H9 (cell line): ENCODE measurements at regions not wholly inside any gene's neighbourhood (a gene's known extent, or its start where the extent isn't known, plus 50 kb on each side); places are given as distances from the start of the nearest gene placed in this dataset.

Source experiments
- DNase-seq: peaks from one replicate; pipeline ENCODE4 v3.0.0-alpha.2; 2017
- H2AFZ ChIP-seq: one replicate; pipeline ENCODE4 v1.6.1; 2013; ENCODE audit warnings: mild to moderate bottlenecking, low read length, control low read depth, moderate library complexity
- H2AK5ac ChIP-seq: 2 replicates; pipeline ENCODE4 v1.6.1; 2013; ENCODE audit warnings: low read length, control low read depth, mixed read lengths; ENCODE audit not compliant: insufficient read length
- H2BK120ac ChIP-seq: one replicate; pipeline ENCODE4 v1.6.1; 2013; ENCODE audit warnings: low read depth, mild to moderate bottlenecking, low read length, control low read depth, inconsistent platforms; ENCODE audit not compliant: poor library complexity, severe bottlenecking
- H2BK12ac ChIP-seq: 2 replicates; pipeline ENCODE4 v1.6.1; 2013; ENCODE audit warnings: low read length, control low read depth, mixed read lengths, low read depth; ENCODE audit not compliant: insufficient read length
- H2BK15ac ChIP-seq: 2 replicates; pipeline ENCODE4 v1.6.1; 2013; ENCODE audit warnings: low read depth, low read length, control low read depth
- H2BK20ac ChIP-seq: one replicate; pipeline ENCODE4 v1.6.1; 2013; ENCODE audit warnings: low read depth, mild to moderate bottlenecking, low read length, control low read depth, inconsistent platforms; ENCODE audit not compliant: poor library complexity, severe bottlenecking
- H2BK5ac ChIP-seq: 2 replicates; pipeline ENCODE4 v1.6.1; 2013; ENCODE audit warnings: low read length, control low read depth, mixed read lengths; ENCODE audit not compliant: insufficient read length
- H3K14ac ChIP-seq: 2 replicates; pipeline ENCODE4 v1.6.1; 2013; ENCODE audit warnings: low read length, control low read depth; ENCODE audit not compliant: insufficient read depth
- H3K18ac ChIP-seq: 2 replicates; pipeline ENCODE4 v1.6.1; 2013; ENCODE audit warnings: low read depth, mild to moderate bottlenecking, mixed read lengths, low read length, control low read depth; ENCODE audit not compliant: insufficient read length
- H3K23ac ChIP-seq: 2 replicates; pipeline ENCODE4 v1.6.1; 2013; ENCODE audit warnings: low read length, control low read depth, mixed read lengths, low read depth; ENCODE audit not compliant: insufficient read length
- H3K23me2 ChIP-seq: 2 replicates; pipeline ENCODE4 v1.6.1; 2013; ENCODE audit warnings: low read depth, mild to moderate bottlenecking, mixed read lengths, low read length, control low read depth; ENCODE audit not compliant: insufficient read length, poor library complexity, severe bottlenecking
- H3K27ac ChIP-seq: 2 replicates; pipeline ENCODE4 v1.5.1; 2013; ENCODE audit warnings: low read length, control low read depth, mixed read lengths, low read depth; ENCODE audit not compliant: insufficient read length
- H3K27me3 ChIP-seq: 2 replicates; pipeline ENCODE4 v1.6.1; 2013; ENCODE audit warnings: low read length, control low read depth, inconsistent platforms; ENCODE audit not compliant: insufficient read depth
- H3K4ac ChIP-seq: 2 replicates; pipeline ENCODE4 v1.6.1; 2013; ENCODE audit warnings: low read depth, mild to moderate bottlenecking, control low read depth, inconsistent platforms, low read length, moderate library complexity
- H3K4me1 ChIP-seq: 2 replicates; pipeline ENCODE4 v1.6.1; 2013; ENCODE audit warnings: low read length, control low read depth, inconsistent platforms; ENCODE audit not compliant: insufficient read depth
- H3K4me2 ChIP-seq: 2 replicates; pipeline ENCODE4 v1.6.1; 2013; ENCODE audit warnings: low read length, control low read depth, mixed read lengths; ENCODE audit not compliant: insufficient read length, insufficient read depth
- H3K56ac ChIP-seq: 2 replicates; pipeline ENCODE4 v1.6.1; 2013; ENCODE audit warnings: low read depth, mild to moderate bottlenecking, mixed read lengths, low read length, control low read depth; ENCODE audit not compliant: insufficient read length
- H3K79me1 ChIP-seq: 2 replicates; pipeline ENCODE4 v1.6.1; 2013; ENCODE audit warnings: low read depth, mild to moderate bottlenecking, moderate library complexity, low read length, control low read depth, inconsistent platforms; ENCODE audit not compliant: insufficient read depth, poor library complexity, severe bottlenecking
- H3K79me2 ChIP-seq: 2 replicates; pipeline ENCODE4 v1.6.1; 2013; ENCODE audit warnings: low read length, control low read depth, inconsistent platforms; ENCODE audit not compliant: insufficient read depth
- H3K9ac ChIP-seq: 2 replicates; pipeline ENCODE4 v1.6.1; 2013; ENCODE audit warnings: low read length, control low read depth, mixed read lengths; ENCODE audit not compliant: insufficient read length; ENCODE audit errors: extremely low read depth
- H3K9me3 ChIP-seq: one replicate; pipeline ENCODE4 v1.6.1; 2013; ENCODE audit warnings: low read depth, low read length, inconsistent platforms; ENCODE audit not compliant: control insufficient read depth
- H3T11ph ChIP-seq: one replicate; pipeline ENCODE4 v1.6.1; 2013; ENCODE audit warnings: mild to moderate bottlenecking, low read length, control low read depth, inconsistent platforms
- H4K20me1 ChIP-seq: one replicate; pipeline ENCODE4 v1.6.1; 2013; ENCODE audit not compliant: control insufficient read depth, insufficient read length, insufficient read depth
- H4K5ac ChIP-seq: 2 replicates; pipeline ENCODE4 v1.6.1; 2013; ENCODE audit warnings: low read depth, mild to moderate bottlenecking, mixed read lengths, low read length, control low read depth; ENCODE audit not compliant: insufficient read length
- H4K8ac ChIP-seq: replicated peaks from 2 replicates; pipeline ENCODE4 v1.6.1; 2013; ENCODE audit warnings: low read length, control low read depth, mixed read lengths, low read depth; ENCODE audit not compliant: insufficient read length
- H4K91ac ChIP-seq: 2 replicates; pipeline ENCODE4 v1.6.1; 2013; ENCODE audit warnings: low read depth, mild to moderate bottlenecking, moderate library complexity, mixed read lengths, low read length, control low read depth; ENCODE audit not compliant: insufficient read length
- H3K27ac Mint-ChIP-seq, 3 experiments: 2 replicates in 2 of 3; 3 replicates in 1 of 3; pipeline ENCODE4 v1.8.0; 2020 to 2021; ENCODE audit warnings: mixed read lengths in 3 of 3, mild to moderate bottlenecking in 1 of 3, moderate library complexity in 1 of 3
- H3K27me3 Mint-ChIP-seq: 2 replicates; pipeline ENCODE4 v1.8.0; 2021; ENCODE audit warnings: low read depth, mild to moderate bottlenecking, moderate library complexity, mixed read lengths
- H3K36me3 Mint-ChIP-seq, 3 experiments: 2 replicates in 2 of 3; 3 replicates in 1 of 3; pipeline ENCODE4 v1.8.0; 2020 to 2021; ENCODE audit warnings: low read depth in 3 of 3, mixed read lengths in 3 of 3; ENCODE audit not compliant: insufficient read depth in 1 of 3
- H3K4me1 Mint-ChIP-seq, 2 experiments: 2 replicates each; pipeline ENCODE4 v1.8.0; 2020; ENCODE audit warnings: mixed read lengths in 2 of 2
- H3K4me3 Mint-ChIP-seq, 2 experiments: 2 replicates in 1 of 2; 3 replicates in 1 of 2; pipeline ENCODE4 v1.8.0; 2020 to 2021; ENCODE audit warnings: mild to moderate bottlenecking in 2 of 2, mixed read lengths in 2 of 2, moderate library complexity in 1 of 2
- H3K9me3 Mint-ChIP-seq, 2 experiments: 2 replicates in 1 of 2; 3 replicates in 1 of 2; pipeline ENCODE4 v1.8.0; 2020; ENCODE audit warnings: mild to moderate bottlenecking in 2 of 2, mixed read lengths in 2 of 2, moderate library complexity in 1 of 2
- TF ChIP-seq, protein P1 (sequence below): fragments of 200-600 bp; sonication (generic); conservative IDR thresholded peaks from 3 replicates; pipeline ENCODE4 v1.8.0; 2021; ENCODE audit warnings: antibody characterized with exemption, mild to moderate bottlenecking

DNA sequence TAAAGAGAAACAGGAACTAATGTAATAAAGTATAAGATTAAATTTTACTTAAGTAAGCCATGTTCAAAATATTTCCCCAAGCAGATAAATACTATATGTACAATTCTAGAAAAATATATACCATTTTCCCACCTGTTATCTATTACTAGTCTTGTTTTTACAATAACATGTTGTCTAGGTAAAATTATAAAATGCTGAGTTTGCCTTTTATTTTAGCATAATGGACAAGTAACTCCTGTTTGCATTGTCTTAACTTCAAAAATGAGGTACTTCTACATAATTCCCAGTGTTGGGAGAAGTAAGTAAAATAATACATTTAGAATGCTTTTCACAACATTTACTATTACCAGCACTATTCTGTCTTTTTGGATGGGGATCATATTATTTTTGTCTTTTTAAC, 800.5 kb downstream of the SLITRK6 start:
- H3K23me2 ChIP-seq, result no peaks in the 10 kb centered on the region
- no peak overlapping the region for H3K4ac ChIP-seq
- no peaks in the 10 kb centered on the region for H4K20me1 ChIP-seq
- H2BK12ac ChIP-seq, result no peak overlapping the region
- no peak for DNase-seq
- no peak overlapping the region for H3K14ac ChIP-seq
- TF ChIP-seq, protein P1, sequence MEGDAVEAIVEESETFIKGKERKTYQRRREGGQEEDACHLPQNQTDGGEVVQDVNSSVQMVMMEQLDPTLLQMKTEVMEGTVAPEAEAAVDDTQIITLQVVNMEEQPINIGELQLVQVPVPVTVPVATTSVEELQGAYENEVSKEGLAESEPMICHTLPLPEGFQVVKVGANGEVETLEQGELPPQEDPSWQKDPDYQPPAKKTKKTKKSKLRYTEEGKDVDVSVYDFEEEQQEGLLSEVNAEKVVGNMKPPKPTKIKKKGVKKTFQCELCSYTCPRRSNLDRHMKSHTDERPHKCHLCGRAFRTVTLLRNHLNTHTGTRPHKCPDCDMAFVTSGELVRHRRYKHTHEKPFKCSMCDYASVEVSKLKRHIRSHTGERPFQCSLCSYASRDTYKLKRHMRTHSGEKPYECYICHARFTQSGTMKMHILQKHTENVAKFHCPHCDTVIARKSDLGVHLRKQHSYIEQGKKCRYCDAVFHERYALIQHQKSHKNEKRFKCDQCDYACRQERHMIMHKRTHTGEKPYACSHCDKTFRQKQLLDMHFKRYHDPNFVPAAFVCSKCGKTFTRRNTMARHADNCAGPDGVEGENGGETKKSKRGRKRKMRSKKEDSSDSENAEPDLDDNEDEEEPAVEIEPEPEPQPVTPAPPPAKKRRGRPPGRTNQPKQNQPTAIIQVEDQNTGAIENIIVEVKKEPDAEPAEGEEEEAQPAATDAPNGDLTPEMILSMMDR, result no peak
- no peaks in the 10 kb centered on the region for H3K27me3 ChIP-seq
- H2BK5ac ChIP-seq, result no peak overlapping the region
- H3K23ac ChIP-seq, result no peak overlapping the region
- no peaks in the 10 kb centered on the region for H3K9me3 ChIP-seq
- Mint-ChIP-seq H3K4me3 (no peak overlapping the region), H3K9me3 (no peaks in the 10 kb centered on the region), H3K36me3 (no peaks in the 10 kb centered on the region), H3K4me1 (no peaks in the 10 kb centered on the region), H3K27me3 (no peaks in the 10 kb centered on the region), H3K27ac (no peak overlapping the region)
- no peak overlapping the region for H2AK5ac ChIP-seq
- no peak overlapping the region for H3K9ac ChIP-seq
- H2BK20ac ChIP-seq, result no peak overlapping the region
- H2AFZ ChIP-seq, result no peak overlapping the region
- no peak overlapping the region for H3K4me2 ChIP-seq
- H4K91ac ChIP-seq, result no peak overlapping the region
- H3K27ac ChIP-seq, result no peak overlapping the region
- no peak overlapping the region for H3K56ac ChIP-seq
- H3T11ph ChIP-seq, result no peak overlapping the region
- H3K79me2 ChIP-seq, result no peaks in the 10 kb centered on the region
- no peaks in the 10 kb centered on the region for H3K79me1 ChIP-seq
- H2BK15ac ChIP-seq, result no peak overlapping the region
- H2BK120ac ChIP-seq, result no peak overlapping the region
- no peaks in the 10 kb centered on the region for H3K4me1 ChIP-seq
- H3K18ac ChIP-seq, result no peak overlapping the region
- H4K5ac ChIP-seq, result no peak overlapping the region
- no peak overlapping the region for H4K8ac ChIP-seq
